Loucy (cell line): ENCODE measurements at regions not wholly inside any gene's neighbourhood (a gene's known extent, or its start where the extent isn't known, plus 50 kb on each side); places are given as distances from the start of the nearest gene placed in this dataset.

Experiments
- CTCF ChIP-seq: fragments of 200-600 bp; sonication (generic); conservative IDR thresholded peaks from 2 replicates; pipeline ENCODE4 v1.5.1; 2014; ENCODE audit warnings: mild to moderate bottlenecking, antibody characterized with exemption, low read length
- EZH2phosphoT487 ChIP-seq: fragments of 200-600 bp; IDR thresholded peaks from 2 replicates; pipeline ENCODE4 v1.6.1; 2018; ENCODE audit warnings: antibody characterized with exemption, mild to moderate bottlenecking, moderate library complexity, borderline replicate concordance

- TF ChIP-seq EZH2phosphoT487 (no peak), CTCF (no peak)
Measured at GRCh38 chr4:180696460-180697092, 1546.6 kb upstream of the TENM3 start.
